ENCODE measurements at regions not wholly inside any gene's neighbourhood (a gene's known extent, or its start where the extent isn't known, plus 50 kb on each side); places are given as distances from the start of the nearest gene placed in this dataset.

- TF ChIP-seq CTCF (IDR thresholded peaks at IDR 0.05; ENCODE audit: borderline replicate concordance, control extremely low read depth, extremely low read depth, insufficient read depth, missing control alignments), result no peak
- no peak for DNase-seq (ENCODE audit: low spot score)
- in situ Hi-C loops (cut with MboI; ENCODE audit: low sequenced_read_pairs, unreplicated experiment), result no loop called here
These were observed 867.5 kb upstream of the TMEM132C start for GRCh38 chr12:127399451-127399850.

- DNase-seq (ENCODE audit: low spot score), result no peak
- in situ Hi-C loops (cut with MboI; ENCODE audit: low sequenced_read_pairs, unreplicated experiment), result no loop called here
- no peak for TF ChIP-seq CTCF (IDR thresholded peaks at IDR 0.05; ENCODE audit: borderline replicate concordance, control extremely low read depth, extremely low read depth, insufficient read depth, missing control alignments)
These were observed 866.7 kb upstream of the TMEM132C start for GRCh38 chr12:127400221-127400620.

GRCh38 chr12:127401005-127401404 lies 866.0 kb upstream of the TMEM132C start:
- no peak for DNase-seq (ENCODE audit: low spot score)
- no peak for TF ChIP-seq CTCF (IDR thresholded peaks at IDR 0.05; ENCODE audit: borderline replicate concordance, control extremely low read depth, extremely low read depth, insufficient read depth, missing control alignments)
- in situ Hi-C loops (cut with MboI; ENCODE audit: low sequenced_read_pairs, unreplicated experiment), result no loop called here

GRCh38 chr12:127401536-127401935 lies 865.4 kb upstream of the TMEM132C start:
- in situ Hi-C loops (cut with MboI; ENCODE audit: low sequenced_read_pairs, unreplicated experiment), result no loop called here
- TF ChIP-seq CTCF (IDR thresholded peaks at IDR 0.05; ENCODE audit: borderline replicate concordance, control extremely low read depth, extremely low read depth, insufficient read depth, missing control alignments), result no peak
- DNase-seq (ENCODE audit: low spot score), result no peak

- no peak for DNase-seq (ENCODE audit: low spot score)
- in situ Hi-C loops (cut with MboI; ENCODE audit: low sequenced_read_pairs, unreplicated experiment), result no loop called here
- no peak for TF ChIP-seq CTCF (IDR thresholded peaks at IDR 0.05; ENCODE audit: borderline replicate concordance, control extremely low read depth, extremely low read depth, insufficient read depth, missing control alignments)
These were observed 855.6 kb upstream of the TMEM132C start for GRCh38 chr12:127411166-127411915.

- in situ Hi-C loops (cut with MboI; ENCODE audit: low sequenced_read_pairs, unreplicated experiment), result no loop called here
- no peak for TF ChIP-seq CTCF (IDR thresholded peaks at IDR 0.05; ENCODE audit: borderline replicate concordance, control extremely low read depth, extremely low read depth, insufficient read depth, missing control alignments)
- DNase-seq (ENCODE audit: low spot score), result no peak
These were observed 855.0 kb upstream of the TMEM132C start for GRCh38 chr12:127411981-127412380.

All from GM13976 (cell line).